Smooth muscle cell (in vitro differentiated cells): ENCODE measurements at regions not wholly inside any gene's neighbourhood (a gene's known extent, or its start where the extent isn't known, plus 50 kb on each side); places are given as distances from the start of the nearest gene placed in this dataset.
"Not testable (repeated sequence)": the region's sequence is repeated elsewhere in the genome, so short reads cannot be mapped to it uniquely, and the experiment has no call there.

Experiments
- DNase-seq: peaks from one replicate; lab custom pipeline; 2025; ENCODE audit not compliant: unreplicated experiment; lab: John Stamatoyannopoulos, UW
- H2AFZ ChIP-seq: fragments of 200-600 bp; sonication (generic); 2 replicates; pipeline ENCODE4 v1.6.0; 2016; ENCODE audit warnings: antibody characterized with exemption, low read depth, mild to moderate bottlenecking
- H3F3A ChIP-seq: fragments of 200-600 bp; sonication (generic); 2 replicates; pipeline ENCODE4 v1.6.0; 2017; ENCODE audit warnings: antibody characterized with exemption, low read depth
- H3K27ac ChIP-seq: fragments of 200-600 bp; sonication (generic); 2 replicates; pipeline ENCODE4 v1.5.1; 2016; ENCODE audit warnings: low read depth, mild to moderate bottlenecking
- H3K27me3 ChIP-seq: fragments of 200-600 bp; sonication (generic); 2 replicates; pipeline ENCODE4 v1.6.1; 2016; ENCODE audit warnings: low read depth, mild to moderate bottlenecking
- H3K36me3 ChIP-seq: fragments of 200-600 bp; sonication (generic); 2 replicates; pipeline ENCODE4 v1.5.1; 2016; ENCODE audit warnings: low read depth
- H3K4me1 ChIP-seq: fragments of 200-600 bp; sonication (generic); 2 replicates; pipeline ENCODE4 v1.5.1; 2016; ENCODE audit warnings: low read depth
- H3K4me2 ChIP-seq: fragments of 200-600 bp; sonication (generic); 2 replicates; pipeline ENCODE4 v1.6.0; 2016; ENCODE audit warnings: mild to moderate bottlenecking
- H3K4me3 ChIP-seq: fragments of 200-600 bp; sonication (generic); 2 replicates; pipeline ENCODE4 v1.5.1; 2016; ENCODE audit warnings: mild to moderate bottlenecking
- H3K79me2 ChIP-seq: fragments of 200-600 bp; sonication (generic); 2 replicates; pipeline ENCODE4 v1.6.0; 2016; ENCODE audit warnings: low read depth, mild to moderate bottlenecking
- H3K9ac ChIP-seq: fragments of 200-600 bp; sonication (generic); 2 replicates; pipeline ENCODE4 v1.6.0; 2016; ENCODE audit warnings: low read depth
- H3K9me3 ChIP-seq: fragments of 200-600 bp; sonication (generic); replicated peaks from 2 replicates; pipeline ENCODE4 v1.5.1; 2016; ENCODE audit warnings: low read depth
- H4K20me1 ChIP-seq: fragments of 200-600 bp; sonication (generic); 2 replicates; pipeline ENCODE4 v1.6.0; 2016; ENCODE audit warnings: low read depth
- WGBS: methylation state at CpG from one replicate; pipeline ENCODE4 v1.1.7; 2016; ENCODE audit warnings: low lambda C conversion rate; 5-methylcytosine and 5-hydroxymethylcytosine counted together
- TF ChIP-seq, protein P1 (sequence below): fragments of 200-600 bp; sonication (generic); IDR thresholded peaks from 2 replicates; pipeline ENCODE4 v1.5.1; 2017; ENCODE audit warnings: borderline replicate concordance, mild to moderate bottlenecking, antibody characterized with exemption; ENCODE audit not compliant: insufficient read depth, poor library complexity, severe bottlenecking

DNA sequence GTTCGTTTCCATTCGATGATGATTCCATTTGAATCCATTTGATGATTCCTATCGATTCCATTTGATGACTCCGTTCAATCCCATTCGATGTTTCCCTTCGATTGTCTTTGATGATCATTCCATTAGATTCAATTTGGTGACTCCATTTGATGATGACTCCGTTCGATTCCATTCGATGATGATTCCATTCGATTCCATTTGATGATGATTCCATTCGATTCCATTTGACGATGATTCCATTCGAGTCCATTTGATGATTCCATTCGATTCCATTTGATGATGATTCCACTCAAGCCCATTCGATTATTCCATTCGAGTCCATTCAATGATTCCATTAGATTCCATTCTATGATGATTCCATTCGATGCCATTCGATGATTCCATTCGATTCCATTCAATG lies 2730.6 kb downstream of the RPIA start:
- not testable (repeated sequence) for H3K9ac ChIP-seq, H3K4me3 ChIP-seq, H3K27me3 ChIP-seq, H2AFZ ChIP-seq, H3K4me1 ChIP-seq, H3K79me2 ChIP-seq, DNase-seq, H3K27ac ChIP-seq, H3K4me2 ChIP-seq, H3K36me3 ChIP-seq, H3F3A ChIP-seq, H4K20me1 ChIP-seq
- 84% methylated on average over 19 of the region's 19 CpGs for WGBS
- H3K9me3 ChIP-seq: peaks cover 31% of the 10 kb centered on the region

DNA sequence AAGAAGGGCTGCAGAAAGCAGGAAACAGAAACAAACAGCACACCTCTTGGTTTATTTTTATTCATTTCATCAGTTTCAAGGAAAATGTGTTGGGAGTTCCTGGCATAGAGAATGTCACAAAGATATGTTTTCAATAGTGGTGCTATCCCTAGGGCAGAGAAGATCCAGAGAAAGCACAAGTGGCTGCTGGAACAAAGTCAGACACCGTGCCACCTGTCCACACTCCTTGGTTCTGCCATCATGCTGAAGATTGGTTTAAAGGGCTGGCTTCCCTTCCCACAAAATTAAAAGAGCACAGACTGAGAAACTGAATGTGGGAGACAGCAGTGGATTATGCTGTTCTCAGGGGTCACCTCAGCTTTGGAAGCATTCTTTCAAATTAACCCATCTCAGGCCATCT lies 2735.7 kb downstream of the RPIA start:
- H3K4me3 ChIP-seq, H3K79me2 ChIP-seq, H3K9ac ChIP-seq, H3K36me3 ChIP-seq, H3K4me1 ChIP-seq, DNase-seq, H3K27me3 ChIP-seq, H2AFZ ChIP-seq, H3K4me2 ChIP-seq, H4K20me1 ChIP-seq, H3K27ac ChIP-seq, H3F3A ChIP-seq: not testable (repeated sequence)
- WGBS: 45% methylated on average over 1 of the region's 1 CpG
- peaks cover 18% of the 10 kb centered on the region for H3K9me3 ChIP-seq

DNA sequence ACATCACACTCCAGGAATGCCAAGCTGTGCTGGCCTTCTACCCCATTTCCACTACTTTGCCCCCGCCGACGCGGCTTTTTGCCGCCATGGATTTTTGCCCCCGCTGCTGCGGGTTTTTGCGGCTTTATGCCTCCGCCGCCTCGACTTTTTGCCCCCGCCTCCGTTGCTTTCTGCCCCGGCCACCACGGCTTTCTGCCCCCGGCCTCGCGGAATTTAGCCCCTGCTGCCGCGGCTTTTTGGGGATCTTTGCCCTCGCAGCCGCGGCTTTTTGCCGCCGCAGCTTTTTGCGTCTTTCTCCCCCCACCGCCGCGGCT lies 2750.4 kb downstream of the RPIA start:
- H3K9me3 ChIP-seq, H3K27ac ChIP-seq, H3K27me3 ChIP-seq, H3K36me3 ChIP-seq, H3K79me2 ChIP-seq, H4K20me1 ChIP-seq, H3F3A ChIP-seq, H3K4me1 ChIP-seq, H3K4me2 ChIP-seq, H2AFZ ChIP-seq, DNase-seq, H3K9ac ChIP-seq, H3K4me3 ChIP-seq: not testable (repeated sequence)
- 95% methylated on average over 29 of the region's 29 CpGs for WGBS

DNA sequence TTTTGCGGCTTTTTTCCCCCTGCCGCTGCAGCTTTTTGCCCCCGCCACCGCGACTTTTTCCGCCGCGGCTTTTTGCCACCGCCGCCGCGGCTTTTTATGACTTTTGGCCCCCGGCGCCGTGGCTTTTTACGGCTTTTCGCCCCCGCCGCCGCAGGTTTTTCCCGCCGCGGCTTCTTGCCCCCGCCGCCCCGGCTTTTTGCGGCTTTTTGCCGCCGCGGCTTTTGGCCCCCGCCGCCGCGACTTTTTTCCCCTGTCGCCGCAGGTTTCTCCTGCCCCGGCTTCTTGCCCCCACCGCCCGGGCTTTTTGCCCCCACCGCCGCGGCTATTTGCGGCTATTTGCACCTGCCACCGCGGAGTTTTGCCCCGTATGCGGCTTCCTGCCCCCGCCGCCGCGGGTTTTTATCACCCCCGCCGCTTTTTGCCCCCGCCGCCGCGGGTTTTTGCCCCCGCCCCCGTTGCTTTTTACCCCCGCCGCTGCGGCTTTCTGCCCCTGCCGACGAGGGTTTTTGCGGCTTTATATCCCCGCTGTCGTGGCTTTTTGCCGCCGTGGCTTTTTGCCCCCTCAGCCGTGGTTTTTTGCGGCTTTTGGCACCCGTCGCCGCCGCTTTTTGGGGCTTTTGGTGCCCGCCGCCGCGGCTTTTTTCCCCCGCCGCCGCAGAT lies 2750.9 kb downstream of the RPIA start:
- WGBS: 91% methylated on average over 82 of the region's 82 CpGs
- Histone ChIP-seq H4K20me1 (no peaks in the 10 kb centered on the region), H3K9me3 (peaks cover 8% of the 10 kb centered on the region), H3K27me3 (no peaks in the 10 kb centered on the region), H3K4me3 (no peak overlapping the region), H3K4me1 (no peaks in the 10 kb centered on the region), H3K36me3 (no peaks in the 10 kb centered on the region), H3K4me2 (no peak overlapping the region), H3K27ac (no peak overlapping the region), H2AFZ (no peak overlapping the region), H3K9ac (no peak overlapping the region), H3K79me2 (no peaks in the 10 kb centered on the region), H3F3A (no peaks in the 10 kb centered on the region)
- no peak for DNase-seq
- TF ChIP-seq, protein P1, sequence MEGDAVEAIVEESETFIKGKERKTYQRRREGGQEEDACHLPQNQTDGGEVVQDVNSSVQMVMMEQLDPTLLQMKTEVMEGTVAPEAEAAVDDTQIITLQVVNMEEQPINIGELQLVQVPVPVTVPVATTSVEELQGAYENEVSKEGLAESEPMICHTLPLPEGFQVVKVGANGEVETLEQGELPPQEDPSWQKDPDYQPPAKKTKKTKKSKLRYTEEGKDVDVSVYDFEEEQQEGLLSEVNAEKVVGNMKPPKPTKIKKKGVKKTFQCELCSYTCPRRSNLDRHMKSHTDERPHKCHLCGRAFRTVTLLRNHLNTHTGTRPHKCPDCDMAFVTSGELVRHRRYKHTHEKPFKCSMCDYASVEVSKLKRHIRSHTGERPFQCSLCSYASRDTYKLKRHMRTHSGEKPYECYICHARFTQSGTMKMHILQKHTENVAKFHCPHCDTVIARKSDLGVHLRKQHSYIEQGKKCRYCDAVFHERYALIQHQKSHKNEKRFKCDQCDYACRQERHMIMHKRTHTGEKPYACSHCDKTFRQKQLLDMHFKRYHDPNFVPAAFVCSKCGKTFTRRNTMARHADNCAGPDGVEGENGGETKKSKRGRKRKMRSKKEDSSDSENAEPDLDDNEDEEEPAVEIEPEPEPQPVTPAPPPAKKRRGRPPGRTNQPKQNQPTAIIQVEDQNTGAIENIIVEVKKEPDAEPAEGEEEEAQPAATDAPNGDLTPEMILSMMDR: no peak

DNA sequence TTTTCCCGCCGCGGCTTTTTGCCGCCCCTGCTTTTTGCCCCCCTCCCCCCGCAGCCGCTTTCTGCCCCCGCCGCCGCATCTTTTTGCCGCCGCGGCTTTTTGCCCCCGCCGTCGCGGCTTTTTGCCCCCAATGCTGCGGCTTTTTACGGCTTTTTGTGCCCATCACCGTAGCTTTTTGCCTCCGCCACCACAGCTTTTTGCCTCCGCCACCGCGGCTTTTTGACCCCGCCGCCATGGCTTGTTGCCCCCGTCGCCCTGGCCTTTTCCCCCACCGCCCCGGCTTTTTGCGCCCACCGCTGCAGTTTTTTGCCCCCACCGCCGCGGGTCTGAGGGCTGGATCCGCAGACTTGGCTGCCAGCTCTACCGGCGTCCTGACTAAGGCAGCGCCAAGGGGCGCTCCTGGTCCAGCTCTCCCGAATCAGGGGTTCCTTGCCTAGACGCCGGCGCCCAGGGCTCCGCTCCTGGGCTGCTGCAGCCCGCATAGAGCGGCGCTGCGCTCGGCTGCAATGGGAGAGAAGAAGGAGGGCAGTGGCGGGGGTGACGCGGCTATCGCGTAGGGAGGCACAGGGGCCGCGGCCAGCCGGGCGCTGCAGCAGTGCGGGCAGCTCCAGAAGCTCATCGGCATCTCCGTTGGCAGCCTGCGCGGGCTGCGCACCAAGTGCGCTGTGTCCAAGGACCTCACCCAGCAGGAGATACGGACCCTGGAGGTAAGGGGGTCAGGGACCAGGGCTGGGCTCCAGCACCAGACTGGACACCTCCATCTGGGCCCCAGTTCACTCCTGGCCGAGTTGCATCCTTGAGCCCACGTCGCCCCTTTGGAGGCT lies 2751.6 kb downstream of the RPIA start:
- not testable (repeated sequence) for H3K4me2 ChIP-seq, H3K4me3 ChIP-seq, DNase-seq

DNA sequence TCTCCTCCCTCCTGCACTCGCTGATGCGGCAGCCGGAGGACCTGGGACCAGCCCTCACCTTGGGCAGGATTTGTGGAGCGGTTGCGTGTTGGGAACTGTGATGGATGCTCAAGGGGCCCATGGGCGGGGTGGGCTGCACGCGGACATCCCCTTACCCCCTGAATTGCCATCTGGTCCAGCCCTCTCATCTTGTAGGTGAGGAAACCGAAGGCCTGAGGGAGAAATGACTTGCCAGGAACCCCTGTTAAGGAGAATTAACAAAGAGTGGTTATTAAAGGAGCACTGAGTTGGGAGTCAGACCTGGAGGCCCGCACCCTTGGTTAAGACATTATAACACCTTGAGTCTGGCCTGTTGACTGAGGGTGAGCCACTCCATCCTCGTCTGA lies 2752.2 kb downstream of the RPIA start:
- H3K4me1 ChIP-seq, H3F3A ChIP-seq, H3K27ac ChIP-seq, H3K27me3 ChIP-seq, H3K4me3 ChIP-seq, H3K9me3 ChIP-seq, H3K36me3 ChIP-seq, H3K4me2 ChIP-seq, H4K20me1 ChIP-seq, DNase-seq, H3K9ac ChIP-seq, H2AFZ ChIP-seq, H3K79me2 ChIP-seq: not testable (repeated sequence)
- 84% methylated on average over 10 of the region's 11 CpGs for WGBS

More for the DNA sequence above, 2751.6 kb downstream of the RPIA start:
- H2AFZ ChIP-seq, H3K79me2 ChIP-seq, H3K36me3 ChIP-seq, H3K27ac ChIP-seq, H4K20me1 ChIP-seq, H3K4me1 ChIP-seq, H3K9ac ChIP-seq, H3K9me3 ChIP-seq, H3K27me3 ChIP-seq, H3F3A ChIP-seq: not testable (repeated sequence)
- 95% methylated on average over 52 of the region's 69 CpGs for WGBS

DNA sequence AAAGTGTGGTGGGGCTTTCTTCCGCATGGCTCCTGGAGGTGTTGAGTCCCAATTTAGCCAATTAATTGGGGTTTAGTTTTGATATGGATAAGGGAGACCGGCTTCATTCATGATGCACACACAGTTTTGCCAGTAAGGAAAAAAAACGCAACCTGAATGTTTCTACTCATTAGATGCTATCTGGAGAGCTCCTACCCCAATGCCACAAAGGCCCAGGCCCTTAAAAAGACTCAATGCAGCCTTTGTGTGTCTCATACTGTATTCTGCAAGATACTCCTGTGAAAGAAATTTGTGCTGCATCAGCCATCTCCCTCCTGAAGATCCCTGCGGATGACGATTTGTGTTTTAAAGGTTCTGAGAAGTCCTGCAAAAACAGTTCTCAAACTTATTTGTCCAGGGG lies 2754.2 kb downstream of the RPIA start:
- not testable (repeated sequence) for H3F3A ChIP-seq, H3K27me3 ChIP-seq, H3K36me3 ChIP-seq, H3K4me3 ChIP-seq, H3K27ac ChIP-seq, DNase-seq, H4K20me1 ChIP-seq, H2AFZ ChIP-seq, H3K9me3 ChIP-seq, H3K4me2 ChIP-seq, H3K4me1 ChIP-seq, H3K79me2 ChIP-seq, H3K9ac ChIP-seq
- 72% methylated on average over 4 of the region's 5 CpGs for WGBS

DNA sequence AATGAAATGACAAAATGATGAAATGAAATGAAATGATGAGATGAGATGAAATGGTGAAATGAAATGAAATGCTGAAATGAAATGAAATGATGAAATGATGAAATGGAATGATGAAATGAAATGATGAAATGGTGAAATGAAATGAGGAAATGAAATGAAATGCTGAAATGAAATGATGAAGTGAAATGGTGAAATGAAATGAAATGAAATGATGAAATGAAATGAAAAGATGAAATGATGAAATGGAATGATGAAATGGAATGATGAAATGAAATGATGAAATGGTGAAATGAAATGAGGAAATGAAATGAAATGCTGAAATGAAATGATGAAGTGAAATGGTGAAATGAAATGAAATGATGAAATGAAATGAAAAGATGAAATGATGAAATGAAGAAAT lies 2755.0 kb downstream of the RPIA start:
- H3K36me3 ChIP-seq, H2AFZ ChIP-seq, H3K27me3 ChIP-seq, H3K79me2 ChIP-seq, H4K20me1 ChIP-seq, H3K27ac ChIP-seq, H3K9me3 ChIP-seq, DNase-seq, H3K4me1 ChIP-seq, H3F3A ChIP-seq, H3K9ac ChIP-seq, H3K4me2 ChIP-seq, H3K4me3 ChIP-seq: not testable (repeated sequence)
